ENCODE measurements at regions not wholly inside any gene's neighbourhood (a gene's known extent, or its start where the extent isn't known, plus 50 kb on each side); places are given as distances from the start of the nearest gene placed in this dataset.

DNA sequence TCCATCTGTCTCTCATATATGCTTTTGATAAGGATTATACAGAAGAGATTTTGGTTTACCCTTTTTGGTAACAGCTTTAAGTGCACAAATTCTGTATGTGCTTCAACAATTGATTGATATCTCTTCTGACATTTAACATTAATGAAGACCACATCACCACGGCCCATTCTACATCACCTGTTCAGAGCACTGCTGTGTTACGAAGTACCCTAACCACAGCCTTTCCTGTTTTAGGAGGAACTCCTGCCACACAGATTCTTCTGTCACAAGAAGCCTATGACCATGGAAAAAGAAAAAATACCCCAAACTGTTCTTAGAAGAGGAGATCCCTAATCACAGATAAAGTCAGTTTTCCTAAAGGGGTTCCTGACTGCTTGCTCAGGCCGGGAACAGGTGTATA lies 170.1 kb downstream of the NSUN3 start:
- TF ChIP-seq, protein P1, sequence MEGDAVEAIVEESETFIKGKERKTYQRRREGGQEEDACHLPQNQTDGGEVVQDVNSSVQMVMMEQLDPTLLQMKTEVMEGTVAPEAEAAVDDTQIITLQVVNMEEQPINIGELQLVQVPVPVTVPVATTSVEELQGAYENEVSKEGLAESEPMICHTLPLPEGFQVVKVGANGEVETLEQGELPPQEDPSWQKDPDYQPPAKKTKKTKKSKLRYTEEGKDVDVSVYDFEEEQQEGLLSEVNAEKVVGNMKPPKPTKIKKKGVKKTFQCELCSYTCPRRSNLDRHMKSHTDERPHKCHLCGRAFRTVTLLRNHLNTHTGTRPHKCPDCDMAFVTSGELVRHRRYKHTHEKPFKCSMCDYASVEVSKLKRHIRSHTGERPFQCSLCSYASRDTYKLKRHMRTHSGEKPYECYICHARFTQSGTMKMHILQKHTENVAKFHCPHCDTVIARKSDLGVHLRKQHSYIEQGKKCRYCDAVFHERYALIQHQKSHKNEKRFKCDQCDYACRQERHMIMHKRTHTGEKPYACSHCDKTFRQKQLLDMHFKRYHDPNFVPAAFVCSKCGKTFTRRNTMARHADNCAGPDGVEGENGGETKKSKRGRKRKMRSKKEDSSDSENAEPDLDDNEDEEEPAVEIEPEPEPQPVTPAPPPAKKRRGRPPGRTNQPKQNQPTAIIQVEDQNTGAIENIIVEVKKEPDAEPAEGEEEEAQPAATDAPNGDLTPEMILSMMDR (conservative IDR thresholded peaks at IDR 0.05), result no peak
- TF ChIP-seq ZFX (IDR thresholded peaks at IDR 0.05), result no peak

Data from C4-2B (cell line).